ENCODE measurements at regions not wholly inside any gene's neighbourhood (a gene's known extent, or its start where the extent isn't known, plus 50 kb on each side); places are given as distances from the start of the nearest gene placed in this dataset.
"Not testable (repeated sequence)": the region's sequence is repeated elsewhere in the genome, so short reads cannot be mapped to it uniquely, and the experiment has no call there.

DNA sequence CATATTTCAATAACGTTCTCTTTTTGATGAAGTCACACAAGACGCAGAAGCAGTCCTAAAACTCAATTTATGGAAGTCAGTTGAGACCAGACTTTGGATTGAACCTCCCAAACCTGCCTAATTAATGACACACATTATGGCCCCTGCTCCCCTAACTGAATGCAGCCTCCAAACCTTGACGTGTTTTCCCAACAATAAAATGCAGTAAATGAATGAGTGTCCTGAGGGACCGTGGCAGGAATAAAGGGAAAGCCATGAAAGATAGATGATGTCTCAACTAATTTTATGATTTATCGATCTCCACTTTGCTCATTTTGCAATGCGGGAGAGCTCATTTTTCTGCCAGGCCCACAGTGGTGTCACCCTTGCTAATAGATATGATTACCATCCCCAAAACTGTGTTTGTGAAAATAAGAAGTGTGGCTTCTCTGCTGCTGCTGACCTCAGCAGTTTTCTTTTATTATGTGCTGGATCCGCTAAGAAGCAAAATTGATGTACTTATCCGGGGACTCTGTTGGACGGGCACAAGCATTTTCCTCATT lies 189.9 kb downstream of the NPIPA8 start:
- not testable (repeated sequence) for DNase-seq

GRCh38 chr16:18142066-18142465 lies 194.5 kb downstream of the NPIPA8 start:
- not testable (repeated sequence) for DNase-seq

DNA sequence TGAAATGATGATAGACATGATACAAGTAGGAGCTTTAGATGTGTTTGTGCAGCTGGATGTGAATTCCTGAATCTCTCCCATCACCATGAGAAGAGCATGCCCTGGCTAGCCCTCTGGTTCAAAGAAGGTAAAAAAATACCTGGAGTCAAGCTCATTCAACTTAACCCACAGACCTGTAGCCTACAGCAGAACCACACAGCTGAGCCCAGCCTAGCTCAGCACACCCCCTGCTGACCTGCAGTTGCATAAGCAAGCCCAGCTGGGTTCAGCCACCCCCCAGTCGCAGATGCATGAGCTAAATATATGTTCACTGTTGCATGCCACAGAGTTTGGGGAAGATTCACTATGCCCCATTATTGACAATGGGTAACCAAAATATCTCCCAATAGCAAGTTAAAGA lies 200.2 kb downstream of the NPIPA8 start:
- DNase-seq = not testable (repeated sequence)

DNA sequence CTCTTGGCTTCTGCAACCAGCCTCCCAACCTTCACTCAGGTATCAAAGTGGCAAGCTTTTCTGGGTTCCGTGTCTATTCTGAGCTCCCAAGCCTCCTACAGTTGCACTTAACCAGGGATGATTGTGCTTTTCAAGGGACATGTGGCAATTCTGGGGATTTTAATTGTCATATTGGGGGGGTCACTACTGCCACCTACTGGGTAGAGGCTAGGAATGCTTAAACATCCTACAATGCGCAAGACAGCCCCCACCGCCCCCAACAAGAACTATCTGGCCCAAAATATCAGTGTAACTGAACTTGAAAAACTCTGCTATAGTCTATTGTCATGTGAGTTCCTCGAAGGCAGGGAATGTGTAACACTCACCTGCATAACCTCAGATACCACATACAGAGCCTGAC lies 201.5 kb downstream of the NPIPA8 start:
- DNase-seq = not testable (repeated sequence)

- DNase-seq = not testable (repeated sequence)
Observed at GRCh38 chr16:18131587-18131986, 204.9 kb downstream of the NPIPA8 start.

- not testable (repeated sequence) for DNase-seq
Observed at GRCh38 chr16:18130478-18131120, 205.9 kb downstream of the NPIPA8 start.

DNA sequence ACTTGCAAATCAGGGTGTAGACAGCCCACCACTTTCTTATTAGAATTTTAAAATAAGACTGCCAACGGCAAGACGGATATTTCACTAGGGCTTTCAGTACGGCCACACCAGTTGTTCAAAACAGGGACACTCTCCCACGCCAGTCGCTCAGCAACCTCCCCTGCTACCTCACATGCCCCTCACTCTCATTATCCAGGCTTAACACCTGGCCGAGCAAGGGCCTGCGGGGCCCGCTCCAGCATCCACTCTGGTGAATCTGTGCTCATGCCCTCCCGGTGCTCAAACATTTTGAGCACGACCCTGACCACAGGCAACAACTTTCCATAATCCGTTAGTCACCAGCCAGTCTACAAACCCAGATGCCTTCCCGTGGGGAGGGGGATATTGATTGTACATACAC lies 209.5 kb downstream of the NPIPA8 start:
- not testable (repeated sequence) for DNase-seq

DNA sequence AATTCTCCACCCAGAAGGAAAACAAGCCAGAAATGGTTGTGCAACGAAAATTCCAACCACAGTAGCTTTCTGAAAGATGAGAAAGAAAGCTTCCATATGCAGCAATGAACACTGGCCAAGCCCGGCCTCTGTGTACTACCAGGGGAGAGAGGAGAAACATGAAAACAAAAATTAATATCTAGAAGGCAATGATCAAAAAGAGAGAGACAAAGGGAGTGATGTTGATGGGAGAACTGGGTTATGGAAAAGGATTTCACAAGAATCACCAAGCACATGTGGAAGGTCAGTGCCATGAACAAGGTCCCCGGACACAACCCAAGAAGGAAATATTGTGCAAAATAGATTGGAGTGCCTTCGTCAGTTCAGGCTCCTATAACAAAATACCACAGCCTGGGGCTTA lies 217.4 kb downstream of the NPIPA8 start:
- not testable (repeated sequence) for DNase-seq

- not testable (repeated sequence) for DNase-seq
Observed at GRCh38 chr16:18118684-18119083, 217.9 kb downstream of the NPIPA8 start.

DNA sequence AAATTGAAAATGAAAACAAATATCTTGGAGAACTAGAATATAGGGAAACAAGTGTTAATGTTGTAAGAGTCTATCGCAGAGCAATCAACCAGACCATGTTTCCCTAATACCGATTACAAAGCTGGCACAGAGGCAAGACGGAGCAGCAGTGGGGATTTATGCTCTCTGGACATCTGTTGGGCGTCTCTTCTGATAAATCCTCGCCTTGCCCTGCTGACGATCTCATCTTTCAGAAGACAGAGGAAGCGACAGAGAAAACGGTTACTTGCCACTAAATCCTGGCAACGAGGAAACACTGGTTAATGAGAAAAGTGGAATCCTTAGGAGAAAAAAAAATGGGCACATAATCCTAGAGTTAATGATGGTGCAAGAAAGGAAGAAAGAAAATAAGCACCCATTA lies 218.5 kb downstream of the NPIPA8 start:
- DNase-seq = not testable (repeated sequence)

- DNase-seq = not testable (repeated sequence)
Observed at GRCh38 chr16:18104412-18104811, 232.1 kb downstream of the NPIPA8 start.

DNA sequence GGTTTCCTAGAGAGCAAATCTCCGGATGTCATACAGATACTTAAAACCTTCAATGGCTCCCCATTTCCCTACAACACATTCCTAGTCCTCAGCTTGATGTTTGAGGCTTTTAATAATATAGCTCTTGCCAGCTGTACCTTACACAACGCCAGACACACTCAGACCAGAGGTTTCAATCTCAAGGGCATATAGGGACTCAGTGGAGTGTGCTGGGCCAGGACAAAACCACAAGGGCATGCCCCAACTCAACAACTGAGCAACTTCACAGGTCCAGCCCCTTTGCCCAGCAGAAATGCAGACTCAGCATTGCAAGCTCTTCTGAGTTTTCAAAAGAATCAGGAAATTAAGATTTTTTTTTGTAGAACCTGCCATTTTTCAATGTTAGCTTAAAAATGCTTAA lies 235.5 kb downstream of the NPIPA8 start:
- DNase-seq = not testable (repeated sequence)

- DNase-seq = not testable (repeated sequence)
Observed at GRCh38 chr16:18092605-18093004, 243.9 kb downstream of the NPIPA8 start.

GRCh38 chr16:18080658-18081363 lies 255.7 kb downstream of the NPIPA8 start:
- not testable (repeated sequence) for DNase-seq

GRCh38 chr16:18077910-18078309 lies 258.6 kb downstream of the NPIPA8 start:
- not testable (repeated sequence) for DNase-seq

DNA sequence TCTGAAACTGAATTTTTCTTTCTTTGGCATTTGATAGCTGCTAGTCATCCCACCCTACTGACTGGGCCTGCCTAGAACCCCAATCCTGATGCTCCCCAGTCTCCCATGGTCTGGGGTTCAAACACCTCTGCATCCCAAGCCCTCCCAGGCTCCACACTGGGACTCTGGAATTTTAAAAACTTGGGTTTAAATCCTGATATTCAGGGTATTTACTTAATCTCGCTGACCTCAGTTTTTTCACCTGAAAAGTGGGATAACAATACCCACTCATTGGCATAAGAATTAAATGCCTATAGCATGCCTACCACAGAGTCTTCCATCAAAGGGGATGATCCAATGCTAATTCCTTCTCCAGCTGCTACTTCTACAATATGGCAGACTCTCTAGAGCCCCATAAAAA lies 264.4 kb downstream of the NPIPA8 start:
- DNase-seq = no peak

DNA sequence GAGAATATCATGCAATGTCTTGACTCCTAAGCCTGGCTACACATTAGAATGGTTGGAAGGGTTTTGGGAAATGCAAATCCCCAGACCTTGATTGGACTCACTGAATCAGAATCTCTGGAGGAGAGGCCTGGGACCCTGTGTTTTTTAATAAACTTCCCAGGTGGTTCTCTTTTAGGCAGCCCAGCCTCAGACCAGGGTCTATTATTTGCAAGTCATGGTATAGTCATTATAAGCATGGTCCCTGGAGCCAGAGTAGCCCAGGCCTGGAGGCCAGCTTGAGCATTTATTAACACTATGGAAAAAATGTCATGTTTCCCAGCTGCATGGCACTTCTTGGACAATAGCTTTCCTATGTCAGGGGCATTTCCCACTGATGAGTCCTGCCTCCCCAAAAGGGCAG lies 266.9 kb downstream of the NPIPA8 start:
- DNase-seq = no peak

- DNase-seq = no peak
Observed at GRCh38 chr16:18068477-18068876, 268.1 kb downstream of the NPIPA8 start.

GRCh38 chr16:18062713-18063112 lies 273.8 kb downstream of the NPIPA8 start:
- no peak for DNase-seq

DNA sequence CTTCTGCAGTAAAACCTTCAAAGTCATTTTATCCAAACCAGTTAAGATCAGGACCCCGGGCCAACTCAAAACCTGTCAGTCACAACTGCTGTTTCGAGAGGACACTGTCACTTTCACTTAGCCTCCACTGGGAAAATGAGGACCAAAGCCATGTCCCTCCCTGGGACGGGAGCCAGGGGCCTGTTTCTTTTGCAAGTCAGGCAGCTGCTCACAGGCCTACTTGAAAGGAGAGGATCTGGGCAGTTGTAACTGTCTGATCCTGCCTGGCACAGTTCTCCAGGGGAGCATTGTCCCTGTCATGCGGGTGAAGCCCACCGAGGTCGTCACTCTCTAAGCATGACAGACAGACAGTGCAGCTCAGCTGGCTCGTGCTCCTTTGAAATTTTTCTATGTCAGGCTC lies 276.2 kb downstream of the NPIPA8 start:
- DNase-seq = no peak

GRCh38 chr16:18059577-18059976 lies 277.0 kb downstream of the NPIPA8 start:
- DNase-seq = no peak

DNA sequence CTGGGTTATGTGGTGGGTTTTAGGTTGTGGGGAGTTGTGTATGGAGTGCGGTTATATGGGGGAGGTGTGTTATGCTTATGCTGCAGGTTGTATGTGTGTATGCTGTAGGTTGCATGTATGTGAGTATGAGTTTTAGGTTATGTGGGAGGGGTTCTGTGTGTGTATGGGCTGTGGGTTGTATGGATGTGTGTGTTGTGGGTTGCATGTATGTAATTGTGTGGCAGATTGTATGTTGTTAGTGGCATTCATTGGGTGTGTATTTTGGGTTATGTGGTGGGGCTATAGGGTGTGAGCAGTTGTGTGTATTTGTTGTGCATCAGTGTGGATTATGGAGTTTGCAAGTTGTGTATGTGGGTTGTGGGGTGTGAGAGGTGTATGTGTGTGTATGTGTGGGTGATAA lies 277.4 kb downstream of the NPIPA8 start:
- DNase-seq = no peak

GRCh38 chr16:18055411-18055916 lies 281.1 kb downstream of the NPIPA8 start:
- no peak for DNase-seq

DNA sequence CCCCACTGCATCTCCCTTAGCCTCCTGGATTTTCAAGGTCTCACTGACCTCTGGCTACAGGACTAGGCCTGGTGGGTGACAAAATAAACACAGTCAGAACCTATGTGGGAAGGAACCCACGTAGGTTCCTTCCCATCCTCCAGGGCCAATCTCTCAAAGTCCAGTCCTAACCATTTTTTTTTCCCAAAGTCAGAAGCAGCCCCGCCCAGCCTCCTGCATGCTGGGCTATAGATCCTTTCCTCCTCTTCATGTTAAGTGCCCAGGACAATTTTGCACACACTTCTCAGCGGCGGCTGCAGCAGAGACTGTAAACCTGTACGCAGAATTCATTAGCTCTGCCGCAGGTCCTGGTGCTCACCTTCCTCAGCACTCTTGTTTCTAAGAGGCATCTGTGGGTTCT lies 285.8 kb downstream of the NPIPA8 start:
- peak; percentile 76 for DNase-seq
